Glutamatergic neuron (in vitro differentiated cells): ENCODE measurements at regions not wholly inside any gene's neighbourhood (a gene's known extent, or its start where the extent isn't known, plus 50 kb on each side); places are given as distances from the start of the nearest gene placed in this dataset.

ENCODE experiments used
- DNase-seq: peaks from one replicate; pipeline ENCODE4 v3.0.0; 2022
- H3K27ac Mint-ChIP-seq: one replicate; pipeline ENCODE4 v1.8.0; 2020; ENCODE audit warnings: mild to moderate bottlenecking, mixed read lengths, inconsistent platforms; ENCODE audit not compliant: unreplicated experiment
- H3K27me3 Mint-ChIP-seq: one replicate; pipeline ENCODE4 v1.8.0; 2020; ENCODE audit warnings: mild to moderate bottlenecking, moderate library complexity, mixed read lengths, inconsistent platforms; ENCODE audit not compliant: unreplicated experiment
- H3K36me3 Mint-ChIP-seq: one replicate; pipeline ENCODE4 v1.8.0; 2020; ENCODE audit warnings: mild to moderate bottlenecking, mixed read lengths, inconsistent platforms; ENCODE audit not compliant: unreplicated experiment
- H3K4me1 Mint-ChIP-seq: one replicate; pipeline ENCODE4 v1.8.0; 2020; ENCODE audit warnings: mild to moderate bottlenecking, low read depth, mixed read lengths, inconsistent platforms; ENCODE audit not compliant: unreplicated experiment
- H3K4me3 Mint-ChIP-seq: one replicate; pipeline ENCODE4 v1.8.0; 2020; ENCODE audit warnings: mild to moderate bottlenecking, mixed read lengths, inconsistent platforms; ENCODE audit not compliant: unreplicated experiment
- H3K9me3 Mint-ChIP-seq: one replicate; pipeline ENCODE4 v1.8.0; 2020; ENCODE audit warnings: mild to moderate bottlenecking, moderate library complexity, mixed read lengths, inconsistent platforms; ENCODE audit not compliant: unreplicated experiment
- CTCF ChIP-seq: fragments of 200-600 bp; sonication (generic); IDR thresholded peaks from one replicate; pipeline ENCODE4 v1.5.0; 2021; ENCODE audit not compliant: partially characterized antibody, unreplicated experiment

GRCh38 chr2:172223601-172224054, 120.9 kb upstream of the DLX2 start:
- TF ChIP-seq CTCF: no peak
- H3K27me3 Mint-ChIP-seq: no peaks in the 10 kb centered on the region
- peaks cover 1% of the 10 kb centered on the region for H3K9me3 Mint-ChIP-seq
- H3K36me3 Mint-ChIP-seq: no peaks in the 10 kb centered on the region
- no peak for DNase-seq
- no peaks in the 10 kb centered on the region for H3K4me1 Mint-ChIP-seq
- H3K27ac Mint-ChIP-seq: no peak overlapping the region
- no peak overlapping the region for H3K4me3 Mint-ChIP-seq

GRCh38 chr2:172225786-172226185, 123.1 kb upstream of the DLX2 start:
- DNase-seq: no peak
- Mint-ChIP-seq H3K9me3 (peaks cover 1% of the 10 kb centered on the region), H3K27me3 (no peaks in the 10 kb centered on the region), H3K4me3 (no peak overlapping the region), H3K27ac (no peak overlapping the region), H3K36me3 (no peaks in the 10 kb centered on the region), H3K4me1 (no peaks in the 10 kb centered on the region)
- TF ChIP-seq CTCF: no peak

GRCh38 chr2:172226244-172227061, 123.8 kb upstream of the DLX2 start:
- H3K36me3 Mint-ChIP-seq: no peaks in the 10 kb centered on the region
- no peak overlapping the region for H3K27ac Mint-ChIP-seq
- no peaks in the 10 kb centered on the region for H3K4me1 Mint-ChIP-seq
- no peak for TF ChIP-seq CTCF
- DNase-seq: no peak
- no peak overlapping the region for H3K4me3 Mint-ChIP-seq
- peaks cover 1% of the 10 kb centered on the region for H3K9me3 Mint-ChIP-seq
- no peaks in the 10 kb centered on the region for H3K27me3 Mint-ChIP-seq

GRCh38 chr2:172227719-172228118, 125.0 kb upstream of the DLX2 start:
- Mint-ChIP-seq H3K4me3 (no peak overlapping the region), H3K9me3 (peaks cover 3% of the 10 kb centered on the region), H3K36me3 (no peaks in the 10 kb centered on the region), H3K27ac (no peak overlapping the region), H3K4me1 (no peaks in the 10 kb centered on the region), H3K27me3 (peaks cover 4% of the 10 kb centered on the region)
- no peak for DNase-seq
- TF ChIP-seq CTCF: no peak

- Mint-ChIP-seq H3K27me3 (peaks cover 4% of the 10 kb centered on the region), H3K27ac (no peak overlapping the region), H3K4me3 (no peak overlapping the region)
Measured at GRCh38 chr2:172228177-172228808, 125.6 kb upstream of the DLX2 start.

More at GRCh38 chr2:172228177-172228808, 125.6 kb upstream of the DLX2 start:
- H3K9me3 Mint-ChIP-seq: peaks cover 3% of the 10 kb centered on the region
- DNase-seq: no peak
- TF ChIP-seq CTCF: no peak
- H3K4me1 Mint-ChIP-seq: no peaks in the 10 kb centered on the region
- no peaks in the 10 kb centered on the region for H3K36me3 Mint-ChIP-seq
